Colonic mucosa (tissue), 4 donors: ENCODE measurements at regions not wholly inside any gene's neighbourhood (a gene's known extent, or its start where the extent isn't known, plus 50 kb on each side); places are given as distances from the start of the nearest gene placed in this dataset.

Experiments used
- DNase-seq: peaks from one replicate; pipeline ENCODE4 v3.0.0-alpha.2; 2020
- H3K27ac ChIP-seq: fragments of 200-600 bp; one replicate; pipeline ENCODE4 v1.8.0; 2021
- H3K27me3 ChIP-seq: fragments of 200-600 bp; one replicate; pipeline ENCODE4 v1.8.0; 2021
- H3K36me3 ChIP-seq: fragments of 200-600 bp; one replicate; pipeline ENCODE4 v1.8.0; 2021
- H3K4me1 ChIP-seq: fragments of 200-600 bp; one replicate; pipeline ENCODE4 v1.8.0; 2021; ENCODE audit warnings: mild to moderate bottlenecking
- H3K4me3 ChIP-seq: fragments of 200-600 bp; one replicate; pipeline ENCODE4 v1.8.0; 2021
- H3K9ac ChIP-seq, 2 donors: one replicate each; pipeline ENCODE4 v1.7.0; 2013; ENCODE audit warnings: control low read depth in 2 of 2, low read depth in 2 of 2, low read length in 2 of 2
- H3K9me3 ChIP-seq: fragments of 200-600 bp; one replicate; pipeline ENCODE4 v1.8.0; 2021
- CTCF ChIP-seq: fragments of 200-600 bp; IDR thresholded peaks from one replicate; pipeline ENCODE4 v1.8.0; 2022; ENCODE audit warnings: antibody characterized with exemption, mild to moderate bottlenecking
- intact Hi-C: fragments of 100-400 bp; cut with DNase I; formaldehyde crosslinking; loops from one replicate; pipeline ENCODE4 v1.14.1; 2022
- donor health status: healthy.
- donor health status: DM: no; HTN: no; CAD: no.
- donor health status: DM: no; HTN: no; CAD: no.

- no peak for DNase-seq
- H3K27me3 ChIP-seq: no peaks in the 10 kb centered on the region
- H3K4me1 ChIP-seq: no peaks in the 10 kb centered on the region
- no peak overlapping the region for H3K27ac ChIP-seq
- H3K36me3 ChIP-seq: no peaks in the 10 kb centered on the region
- intact Hi-C loops: no loop called here
- TF ChIP-seq CTCF: no peak
- no peaks in the 10 kb centered on the region for H3K9me3 ChIP-seq
- no peak overlapping the region for H3K9ac ChIP-seq
- H3K4me3 ChIP-seq: no peak overlapping the region
Measured at GRCh38 chr10:105468759-105469158, 827.7 kb downstream of the SORCS3 start.

GRCh38 chr10:105466521-105466920 is 825.4 kb downstream of the SORCS3 start:
- Histone ChIP-seq H3K4me3 (no peak overlapping the region), H3K4me1 (no peaks in the 10 kb centered on the region), H3K27ac (no peak overlapping the region), H3K9me3 (no peaks in the 10 kb centered on the region), H3K36me3 (no peaks in the 10 kb centered on the region), H3K27me3 (no peaks in the 10 kb centered on the region), H3K9ac (no peak overlapping the region)
- TF ChIP-seq CTCF: no peak
- intact Hi-C loops: no loop called here
- DNase-seq: no peak

- no peak overlapping the region for H3K4me3 ChIP-seq
- H3K4me1 ChIP-seq: no peaks in the 10 kb centered on the region
- intact Hi-C loops: no loop called here
- no peaks in the 10 kb centered on the region for H3K36me3 ChIP-seq
- no peak overlapping the region for H3K9ac ChIP-seq
- no peaks in the 10 kb centered on the region for H3K27me3 ChIP-seq
- TF ChIP-seq CTCF: no peak
- no peak for DNase-seq
- H3K27ac ChIP-seq: no peak overlapping the region
- H3K9me3 ChIP-seq: no peaks in the 10 kb centered on the region
Measured at GRCh38 chr10:105434970-105435369, 793.9 kb downstream of the SORCS3 start.

GRCh38 chr10:105413997-105414396 is 772.9 kb downstream of the SORCS3 start:
- H3K4me3 ChIP-seq: no peak overlapping the region
- no peak for DNase-seq
- H3K36me3 ChIP-seq: no peaks in the 10 kb centered on the region
- H3K27me3 ChIP-seq: no peaks in the 10 kb centered on the region
- no peak overlapping the region for H3K9ac ChIP-seq
- H3K9me3 ChIP-seq: no peaks in the 10 kb centered on the region
- no peaks in the 10 kb centered on the region for H3K4me1 ChIP-seq
- no peak for TF ChIP-seq CTCF
- intact Hi-C loops: no loop called here
- no peak overlapping the region for H3K27ac ChIP-seq

- TF ChIP-seq CTCF: no peak
- DNase-seq: no peak
- Histone ChIP-seq H3K9me3 (no peaks in the 10 kb centered on the region), H3K4me3 (no peak overlapping the region), H3K27ac (no peak overlapping the region), H3K36me3 (no peaks in the 10 kb centered on the region), H3K9ac (no peak overlapping the region), H3K4me1 (no peaks in the 10 kb centered on the region), H3K27me3 (no peaks in the 10 kb centered on the region)
- intact Hi-C loops: no loop called here
Measured at GRCh38 chr10:105409370-105409769, 768.3 kb downstream of the SORCS3 start.

GRCh38 chr10:105406488-105406887 is 765.4 kb downstream of the SORCS3 start:
- TF ChIP-seq CTCF: no peak
- Histone ChIP-seq H3K4me3 (no peak overlapping the region), H3K9ac (no peak overlapping the region), H3K9me3 (no peaks in the 10 kb centered on the region), H3K27ac (no peak overlapping the region), H3K4me1 (no peaks in the 10 kb centered on the region), H3K27me3 (no peaks in the 10 kb centered on the region), H3K36me3 (no peaks in the 10 kb centered on the region)
- intact Hi-C loops: no loop called here
- no peak for DNase-seq
